ENCODE measurements at regions not wholly inside any gene's neighbourhood (a gene's known extent, or its start where the extent isn't known, plus 50 kb on each side); places are given as distances from the start of the nearest gene placed in this dataset.

DNA sequence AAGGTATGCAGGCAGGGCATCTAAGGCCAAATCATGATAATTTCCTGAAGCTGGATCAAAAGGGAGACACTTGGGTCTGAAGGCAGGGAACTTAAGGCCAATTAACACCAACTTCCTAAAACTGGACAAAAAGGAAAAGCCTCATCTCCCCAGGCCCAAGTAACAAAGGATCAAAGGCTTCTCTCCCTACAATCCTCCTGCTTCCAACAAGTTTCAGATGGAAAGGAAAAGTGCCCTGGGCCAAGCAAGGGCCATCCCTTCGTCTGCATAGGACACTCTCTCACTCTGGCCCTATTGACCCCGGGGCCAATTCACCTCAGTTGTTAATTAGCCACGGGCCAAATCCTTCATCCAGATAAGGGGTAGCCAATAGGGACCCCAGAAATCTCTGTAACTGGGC, 1335.8 kb upstream of the CDH2 start:
- Histone ChIP-seq H3K27ac (ENCODE audit: low read depth in 2 of 2, low read length in 2 of 2) (no peak overlapping the region), H3K27me3 (ENCODE audit: control insufficient read depth, insufficient read depth, low read length) (no peaks in the 10 kb centered on the region), H3K4me3 (ENCODE audit: low read length in 3 of 3) (no peak overlapping the region), H3K4me1 (ENCODE audit: control insufficient read depth in 2 of 3, insufficient read depth in 2 of 3, low read depth in 1 of 3, low read length in 3 of 3) (no peaks in the 10 kb centered on the region), H3K9me3 (ENCODE audit: control insufficient read depth in 2 of 3, insufficient read depth in 1 of 3, low read length in 3 of 3) (peaks cover 0 to 2% (median 0%) of the 10 kb centered on the region in 3 donors), H3K9ac (ENCODE audit: low read length in 3 of 3) (no peak overlapping the region), H3K36me3 (ENCODE audit: control insufficient read depth in 2 of 3, insufficient read depth in 3 of 3, low read length in 3 of 3) (no peaks in the 10 kb centered on the region)
- intact Hi-C loops (cut with DNase I): no loop called here
- DNase-seq (peak in 1 of 5 donors; percentile 24), FAIRE-seq (no peak)
- TF ChIP-seq, protein P1, sequence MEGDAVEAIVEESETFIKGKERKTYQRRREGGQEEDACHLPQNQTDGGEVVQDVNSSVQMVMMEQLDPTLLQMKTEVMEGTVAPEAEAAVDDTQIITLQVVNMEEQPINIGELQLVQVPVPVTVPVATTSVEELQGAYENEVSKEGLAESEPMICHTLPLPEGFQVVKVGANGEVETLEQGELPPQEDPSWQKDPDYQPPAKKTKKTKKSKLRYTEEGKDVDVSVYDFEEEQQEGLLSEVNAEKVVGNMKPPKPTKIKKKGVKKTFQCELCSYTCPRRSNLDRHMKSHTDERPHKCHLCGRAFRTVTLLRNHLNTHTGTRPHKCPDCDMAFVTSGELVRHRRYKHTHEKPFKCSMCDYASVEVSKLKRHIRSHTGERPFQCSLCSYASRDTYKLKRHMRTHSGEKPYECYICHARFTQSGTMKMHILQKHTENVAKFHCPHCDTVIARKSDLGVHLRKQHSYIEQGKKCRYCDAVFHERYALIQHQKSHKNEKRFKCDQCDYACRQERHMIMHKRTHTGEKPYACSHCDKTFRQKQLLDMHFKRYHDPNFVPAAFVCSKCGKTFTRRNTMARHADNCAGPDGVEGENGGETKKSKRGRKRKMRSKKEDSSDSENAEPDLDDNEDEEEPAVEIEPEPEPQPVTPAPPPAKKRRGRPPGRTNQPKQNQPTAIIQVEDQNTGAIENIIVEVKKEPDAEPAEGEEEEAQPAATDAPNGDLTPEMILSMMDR (IDR thresholded peaks at IDR 0.05; ENCODE audit: borderline replicate concordance, extremely low read depth, insufficient read depth): no peak

DNA sequence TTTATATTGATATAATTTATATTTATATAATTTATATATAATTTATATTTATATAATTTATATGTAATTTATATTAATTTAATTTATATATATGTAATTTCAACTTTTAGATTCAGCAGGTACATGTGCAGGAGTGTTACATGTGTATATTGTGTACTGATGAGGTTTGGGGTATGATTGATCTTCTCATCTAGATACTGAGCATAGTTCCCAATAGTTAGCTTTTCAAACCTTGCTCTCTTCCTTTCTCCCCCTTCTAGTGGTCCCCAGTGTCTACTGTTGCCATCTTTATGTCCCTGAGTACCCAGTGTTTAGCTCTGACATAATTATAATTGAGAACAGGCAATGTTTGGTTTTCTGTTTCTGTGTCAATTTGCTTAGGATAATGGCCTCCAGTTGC, 1335.3 kb upstream of the CDH2 start:
- TF ChIP-seq, protein P1 (IDR thresholded peaks at IDR 0.05; ENCODE audit: borderline replicate concordance, extremely low read depth, insufficient read depth): no peak
- intact Hi-C loops (cut with DNase I): no loop called here
- FAIRE-seq: no peak

DNA sequence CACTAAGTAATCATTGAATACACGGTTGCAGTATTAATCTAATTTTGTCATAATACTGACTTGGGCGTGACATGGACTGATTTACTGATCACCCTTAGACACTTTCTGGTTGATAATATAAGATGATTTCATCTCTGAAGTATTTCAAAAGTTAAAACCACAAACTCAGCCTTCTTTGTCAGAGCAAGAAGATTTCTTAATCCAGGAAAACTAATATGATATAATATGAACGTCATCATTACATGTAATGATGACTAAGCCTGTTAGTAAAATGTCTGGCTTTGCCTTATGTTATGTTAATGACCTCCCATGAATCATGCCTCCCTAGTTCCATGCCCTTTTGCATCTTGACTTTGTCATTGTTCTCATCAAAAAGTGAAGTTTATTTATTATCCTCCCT, 1325.0 kb upstream of the CDH2 start:
- TF ChIP-seq, protein P1 (IDR thresholded peaks at IDR 0.05; ENCODE audit: borderline replicate concordance, extremely low read depth, insufficient read depth): no peak
- H3K4me1 ChIP-seq (ENCODE audit: control insufficient read depth in 2 of 3, insufficient read depth in 2 of 3, low read depth in 1 of 3, low read length in 3 of 3): no peaks in the 10 kb centered on the region
- H3K27me3 ChIP-seq (ENCODE audit: control insufficient read depth, insufficient read depth, low read length): no peaks in the 10 kb centered on the region
- H3K36me3 ChIP-seq (ENCODE audit: control insufficient read depth in 2 of 3, insufficient read depth in 3 of 3, low read length in 3 of 3): no peaks in the 10 kb centered on the region
- H3K9me3 ChIP-seq (ENCODE audit: control insufficient read depth in 2 of 3, insufficient read depth in 1 of 3, low read length in 3 of 3): no peaks in the 10 kb centered on the region
- H3K27ac ChIP-seq (ENCODE audit: low read depth in 2 of 2, low read length in 2 of 2): no peak overlapping the region
- H3K4me3 ChIP-seq (ENCODE audit: low read length in 3 of 3): no peak overlapping the region
- FAIRE-seq: no peak
- DNase-seq: no peak
- intact Hi-C loops (cut with DNase I): no loop called here
- H3K9ac ChIP-seq (ENCODE audit: low read length in 3 of 3): no peak overlapping the region

More for the DNA sequence above, 1335.3 kb upstream of the CDH2 start:
- Histone ChIP-seq H3K4me1 (ENCODE audit: control insufficient read depth in 2 of 3, insufficient read depth in 2 of 3, low read depth in 1 of 3, low read length in 3 of 3) (no peaks in the 10 kb centered on the region), H3K36me3 (ENCODE audit: control insufficient read depth in 2 of 3, insufficient read depth in 3 of 3, low read length in 3 of 3) (no peaks in the 10 kb centered on the region), H3K4me3 (ENCODE audit: low read length in 3 of 3) (no peak overlapping the region), H3K9ac (ENCODE audit: low read length in 3 of 3) (no peak overlapping the region), H3K27me3 (ENCODE audit: control insufficient read depth, insufficient read depth, low read length) (no peaks in the 10 kb centered on the region), H3K9me3 (ENCODE audit: control insufficient read depth in 2 of 3, insufficient read depth in 1 of 3, low read length in 3 of 3) (peaks cover 0 to 2% (median 0%) of the 10 kb centered on the region in 3 donors), H3K27ac (ENCODE audit: low read depth in 2 of 2, low read length in 2 of 2) (no peak overlapping the region)
- no peak for DNase-seq

DNA sequence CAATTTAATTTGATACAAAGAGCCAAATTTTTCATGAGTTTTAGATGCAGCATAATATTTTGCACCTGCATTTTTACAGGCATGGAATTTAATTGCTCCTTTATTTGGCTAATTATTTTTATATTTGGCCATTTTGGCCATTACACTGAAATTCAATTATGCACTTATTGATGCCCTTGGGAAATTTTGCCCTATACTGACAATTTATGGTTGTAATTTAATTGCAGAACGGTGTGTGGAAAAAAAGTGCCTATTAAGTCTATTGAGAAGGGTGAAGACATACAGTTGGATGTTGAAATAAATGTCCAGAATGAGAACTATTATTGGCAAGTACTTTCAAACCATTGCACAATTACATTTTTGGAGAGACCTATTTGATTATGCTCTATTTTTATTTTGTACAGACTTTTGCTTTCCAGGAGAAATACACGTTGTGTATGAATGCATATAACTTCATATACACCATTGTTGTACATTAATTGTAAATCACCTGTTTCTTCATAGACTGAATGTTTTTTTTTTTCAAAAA, 1319.3 kb upstream of the CDH2 start:
- DNase-seq: no peak
- intact Hi-C loops (cut with DNase I): no loop called here
- TF ChIP-seq, protein P1 (IDR thresholded peaks at IDR 0.05; ENCODE audit: borderline replicate concordance, extremely low read depth, insufficient read depth): no peak
- Histone ChIP-seq H3K36me3 (ENCODE audit: control insufficient read depth in 2 of 3, insufficient read depth in 3 of 3, low read length in 3 of 3) (no peaks in the 10 kb centered on the region), H3K27ac (ENCODE audit: low read depth in 2 of 2, low read length in 2 of 2) (no peak overlapping the region), H3K4me1 (ENCODE audit: control insufficient read depth in 2 of 3, insufficient read depth in 2 of 3, low read depth in 1 of 3, low read length in 3 of 3) (no peaks in the 10 kb centered on the region), H3K9me3 (ENCODE audit: control insufficient read depth in 2 of 3, insufficient read depth in 1 of 3, low read length in 3 of 3) (no peaks in the 10 kb centered on the region), H3K27me3 (ENCODE audit: control insufficient read depth, insufficient read depth, low read length) (no peaks in the 10 kb centered on the region), H3K9ac (ENCODE audit: low read length in 3 of 3) (no peak overlapping the region), H3K4me3 (ENCODE audit: low read length in 3 of 3) (no peak overlapping the region)
- no peak for FAIRE-seq
